Sigmoid colon (tissue), 6 donors: ENCODE measurements at regions not wholly inside any gene's neighbourhood (a gene's known extent, or its start where the extent isn't known, plus 50 kb on each side); places are given as distances from the start of the nearest gene placed in this dataset.

Experiments used
- DNase-seq: peaks from one replicate; pipeline ENCODE4 v3.0.0-alpha.2; 2019
- H3K27ac ChIP-seq, 4 donors: fragments of 200-600 bp; sonication (generic); one replicate each; pipeline ENCODE4 v1.5.1; 2016 to 2019; ENCODE audit warnings: mild to moderate bottlenecking in 1 of 4
- H3K27me3 ChIP-seq, 3 donors: fragments of 200-600 bp; sonication (generic); one replicate each; pipeline ENCODE4 v1.5.1; 2019; ENCODE audit warnings: mild to moderate bottlenecking in 1 of 3
- H3K36me3 ChIP-seq, 4 donors: fragments of 200-600 bp; sonication (generic); one replicate each; pipeline ENCODE4 v1.5.1; 2016 to 2019
- H3K4me1 ChIP-seq, 4 donors: fragments of 200-600 bp; sonication (generic); one replicate each; pipeline ENCODE4 v1.5.1; 2017 to 2019
- H3K4me3 ChIP-seq, 4 donors: fragments of 200-600 bp; sonication (generic); one replicate each; pipeline ENCODE4 v1.5.1; 2017 to 2019; ENCODE audit warnings: mild to moderate bottlenecking in 2 of 4, moderate library complexity in 1 of 4
- H3K9me3 ChIP-seq, 4 donors: fragments of 200-600 bp in 3 of 4; sonication (generic) in 3 of 4; one replicate each; pipeline versions ENCODE4 v1.5.1 to v1.6.1; 2013 to 2019
- EP300 ChIP-seq, 4 donors: sonication (generic); formaldehyde crosslinking; IDR thresholded peaks; one replicate each; pipeline ENCODE4 v1.6.1; 2017; ENCODE audit warnings: antibody characterized with exemption in 4 of 4
- POLR2A ChIP-seq, 2 donors: fragments of 450-650 bp; IDR thresholded peaks; one replicate each; pipeline ENCODE4 v1.6.1; 2016; ENCODE audit warnings: antibody characterized with exemption in 2 of 2, mild to moderate bottlenecking in 2 of 2, moderate library complexity in 2 of 2
- POLR2AphosphoS5 ChIP-seq, 4 donors: sonication (generic); formaldehyde crosslinking; IDR thresholded peaks; one replicate each; pipeline ENCODE4 v1.6.1; 2017; ENCODE audit warnings: antibody characterized with exemption in 4 of 4
- WGBS, 2 donors: extraction: QIAGEN DNeasy Blood & Tissue Kit; methylation state at CpG; one replicate each; pipeline ENCODE4 v1.1.7; 2013; 5-methylcytosine and 5-hydroxymethylcytosine counted together
- intact Hi-C: fragments of 100-400 bp; cut with DNase I; formaldehyde crosslinking; loops from one replicate; pipeline ENCODE4 v1.15.1; 2023
- TF ChIP-seq, protein P1 (sequence below), 4 experiments: fragments of 450-650 bp in 3 of 4; fragments of 200-600 bp in 1 of 4; IDR thresholded peaks; one replicate each; pipeline ENCODE4 v1.5.1; 2016 to 2019; ENCODE audit warnings: antibody characterized with exemption in 4 of 4, mild to moderate bottlenecking in 3 of 4, moderate library complexity in 2 of 4
- donor health status: healthy with polysubstance abuse.
- donor health status: healthy.

GRCh38 chr2:19491796-19492195 lies 133.4 kb upstream of the OSR1 start:
- H3K36me3 ChIP-seq: no peaks in the 10 kb centered on the region
- WGBS, 2 donors: 83 to 86% methylated on average over 3 of the region's 3 CpGs
- intact Hi-C loops: no loop called here
- H3K4me3 ChIP-seq: no peak overlapping the region
- H3K4me1 ChIP-seq: peaks cover 0 to 25% (median 17%) of the 10 kb centered on the region in 4 donors
- H3K9me3 ChIP-seq: no peaks in the 10 kb centered on the region
- TF ChIP-seq, protein P1, sequence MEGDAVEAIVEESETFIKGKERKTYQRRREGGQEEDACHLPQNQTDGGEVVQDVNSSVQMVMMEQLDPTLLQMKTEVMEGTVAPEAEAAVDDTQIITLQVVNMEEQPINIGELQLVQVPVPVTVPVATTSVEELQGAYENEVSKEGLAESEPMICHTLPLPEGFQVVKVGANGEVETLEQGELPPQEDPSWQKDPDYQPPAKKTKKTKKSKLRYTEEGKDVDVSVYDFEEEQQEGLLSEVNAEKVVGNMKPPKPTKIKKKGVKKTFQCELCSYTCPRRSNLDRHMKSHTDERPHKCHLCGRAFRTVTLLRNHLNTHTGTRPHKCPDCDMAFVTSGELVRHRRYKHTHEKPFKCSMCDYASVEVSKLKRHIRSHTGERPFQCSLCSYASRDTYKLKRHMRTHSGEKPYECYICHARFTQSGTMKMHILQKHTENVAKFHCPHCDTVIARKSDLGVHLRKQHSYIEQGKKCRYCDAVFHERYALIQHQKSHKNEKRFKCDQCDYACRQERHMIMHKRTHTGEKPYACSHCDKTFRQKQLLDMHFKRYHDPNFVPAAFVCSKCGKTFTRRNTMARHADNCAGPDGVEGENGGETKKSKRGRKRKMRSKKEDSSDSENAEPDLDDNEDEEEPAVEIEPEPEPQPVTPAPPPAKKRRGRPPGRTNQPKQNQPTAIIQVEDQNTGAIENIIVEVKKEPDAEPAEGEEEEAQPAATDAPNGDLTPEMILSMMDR (IDR thresholded peaks at IDR 0.05): no peak
- TF ChIP-seq POLR2AphosphoS5 (IDR thresholded peaks at IDR 0.05): peak in 2 of 4 donors; percentile 9 to 30
- H3K27ac ChIP-seq: peak overlapping the region in 1 of 4 donors; percentile 50
- no peak for DNase-seq
- no peaks in the 10 kb centered on the region for H3K27me3 ChIP-seq

- Histone ChIP-seq H3K27ac (peak overlapping the region in 3 of 4 donors; percentile 46 to 54 (median 50)), H3K9me3 (no peaks in the 10 kb centered on the region), H3K4me3 (no peak overlapping the region), H3K4me1 (peaks cover 0 to 25% (median 17%) of the 10 kb centered on the region in 4 donors), H3K27me3 (no peaks in the 10 kb centered on the region), H3K36me3 (no peaks in the 10 kb centered on the region)
- TF ChIP-seq, protein P1 (IDR thresholded peaks at IDR 0.05): no peak
- TF ChIP-seq POLR2AphosphoS5 (IDR thresholded peaks at IDR 0.05): no peak
- intact Hi-C loops: no loop called here
- 50 to 84% methylated on average over 8 of the region's 8 CpGs for WGBS, 2 donors
- DNase-seq: no peak
These were observed 132.5 kb upstream of the OSR1 start for GRCh38 chr2:19490846-19491435.

- H3K27ac ChIP-seq: no peak overlapping the region
- no peak overlapping the region for H3K4me3 ChIP-seq
- H3K36me3 ChIP-seq: no peaks in the 10 kb centered on the region
- no peaks in the 10 kb centered on the region for H3K27me3 ChIP-seq
- no peak for DNase-seq
- WGBS, 2 donors: 86 to 93% methylated on average over 4 of the region's 4 CpGs
- TF ChIP-seq POLR2AphosphoS5 (IDR thresholded peaks at IDR 0.05): no peak
- TF ChIP-seq EP300 (IDR thresholded peaks at IDR 0.05): no peak
- TF ChIP-seq, protein P1 (IDR thresholded peaks at IDR 0.05): no peak
- TF ChIP-seq POLR2A (IDR thresholded peaks at IDR 0.05): no peak
- no peaks in the 10 kb centered on the region for H3K9me3 ChIP-seq
- intact Hi-C loops: no loop called here
- peaks cover 0 to 25% (median 17%) of the 10 kb centered on the region in 4 donors for H3K4me1 ChIP-seq
These were observed 129.7 kb upstream of the OSR1 start for GRCh38 chr2:19488009-19488691.

- no peak overlapping the region for H3K4me3 ChIP-seq
- TF ChIP-seq POLR2AphosphoS5 (IDR thresholded peaks at IDR 0.05) (no peak), POLR2A (IDR thresholded peaks at IDR 0.05) (no peak), EP300 (IDR thresholded peaks at IDR 0.05) (no peak)
- TF ChIP-seq, protein P1 (IDR thresholded peaks at IDR 0.05): no peak
- H3K36me3 ChIP-seq: no peaks in the 10 kb centered on the region
- no peaks in the 10 kb centered on the region for H3K27me3 ChIP-seq
- H3K27ac ChIP-seq: no peak overlapping the region
- WGBS, 2 donors: 83 to 88% methylated on average over 1 of the region's 1 CpG
- intact Hi-C loops: no loop called here
- H3K9me3 ChIP-seq: no peaks in the 10 kb centered on the region
- H3K4me1 ChIP-seq: peaks cover 0 to 12% (median 6%) of the 10 kb centered on the region in 4 donors
- DNase-seq: no peak
These were observed 126.3 kb upstream of the OSR1 start for GRCh38 chr2:19484736-19485135.
